ENCODE measurements at regions not wholly inside any gene's neighbourhood (a gene's known extent, or its start where the extent isn't known, plus 50 kb on each side); places are given as distances from the start of the nearest gene placed in this dataset.
"Not testable (repeated sequence)": the region's sequence is repeated elsewhere in the genome, so short reads cannot be mapped to it uniquely, and the experiment has no call there.

DNA sequence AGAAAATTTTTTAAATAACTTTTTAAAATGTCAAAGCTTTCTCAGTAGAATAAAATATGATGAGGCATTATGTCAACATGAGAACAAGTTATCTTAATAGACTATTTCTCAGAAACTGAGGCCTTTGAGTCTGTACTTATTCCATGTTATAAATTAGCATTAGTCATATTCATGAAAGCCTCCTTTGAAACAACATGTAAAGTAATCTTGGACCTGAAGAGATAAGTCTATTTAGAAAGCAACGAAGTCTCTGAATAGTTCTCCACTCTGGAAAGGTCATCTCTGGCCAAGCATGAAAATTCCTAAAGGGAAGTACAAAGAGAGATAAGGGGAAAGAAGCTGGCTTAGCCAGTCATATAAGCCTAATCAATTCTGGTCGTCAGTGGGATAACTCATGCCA is 150.8 kb downstream of the CYB561 start:
- Histone ChIP-seq H3K36me3 (ENCODE audit: control insufficient read depth in 4 of 4, insufficient read depth in 4 of 4, low read length in 4 of 4) (peaks cover 2 to 12% (median 4%) of the 10 kb centered on the region in 4 donors), H3K4me3 (no peak overlapping the region), H3K9me3 (ENCODE audit: control insufficient read depth in 4 of 4, insufficient read depth in 3 of 4, low read length in 3 of 4) (peaks cover 0 to 10% (median 8%) of the 10 kb centered on the region in 4 donors), H3K4me1 (ENCODE audit: control insufficient read depth in 5 of 5, insufficient read depth in 5 of 5, low read length in 5 of 5) (peaks cover 0 to 26% (median 0%) of the 10 kb centered on the region in 5 donors), H3K27me3 (ENCODE audit: control insufficient read depth in 3 of 3, insufficient read depth in 3 of 3, low read length in 2 of 3) (no peaks in the 10 kb centered on the region), H3K27ac (ENCODE audit: low read depth in 1 of 2, low read length in 1 of 2) (no peak overlapping the region), H3K9ac (ENCODE audit: insufficient read depth in 1 of 2, low read length in 2 of 2) (no peak overlapping the region)
- ATAC-seq (ENCODE audit: insufficient read depth, low FRiP score) (no peak), DNase-seq (no peak)
- 66 to 83% methylated on average over 2 of the region's 2 CpGs for WGBS, 2 donors
- no peak for TF ChIP-seq CTCF (IDR thresholded peaks at IDR 0.05; ENCODE audit: control extremely low read depth, extremely low read depth)

GRCh38 chr17:63295839-63296590 is 150.1 kb downstream of the CYB561 start:
- H3K27ac ChIP-seq (ENCODE audit: low read depth in 1 of 2, low read length in 1 of 2): no peak overlapping the region
- no peak overlapping the region for H3K9ac ChIP-seq (ENCODE audit: insufficient read depth in 1 of 2, low read length in 2 of 2)
- H3K9me3 ChIP-seq (ENCODE audit: control insufficient read depth in 4 of 4, insufficient read depth in 3 of 4, low read length in 3 of 4): peaks cover 0 to 10% (median 8%) of the 10 kb centered on the region in 4 donors
- H3K4me1 ChIP-seq (ENCODE audit: control insufficient read depth in 5 of 5, insufficient read depth in 5 of 5, low read length in 5 of 5): peaks cover 0 to 22% (median 0%) of the 10 kb centered on the region in 5 donors
- TF ChIP-seq CTCF (IDR thresholded peaks at IDR 0.05; ENCODE audit: control extremely low read depth, extremely low read depth): no peak
- ATAC-seq (ENCODE audit: insufficient read depth, low FRiP score) (no peak), DNase-seq (no peak)
- no peak overlapping the region for H3K4me3 ChIP-seq
- no peaks in the 10 kb centered on the region for H3K27me3 ChIP-seq (ENCODE audit: control insufficient read depth in 3 of 3, insufficient read depth in 3 of 3, low read length in 2 of 3)
- 84 to 96% methylated on average over 1 of the region's 1 CpG for WGBS, 2 donors
- peaks cover 2 to 12% (median 4%) of the 10 kb centered on the region in 4 donors for H3K36me3 ChIP-seq (ENCODE audit: control insufficient read depth in 4 of 4, insufficient read depth in 4 of 4, low read length in 4 of 4)

DNA sequence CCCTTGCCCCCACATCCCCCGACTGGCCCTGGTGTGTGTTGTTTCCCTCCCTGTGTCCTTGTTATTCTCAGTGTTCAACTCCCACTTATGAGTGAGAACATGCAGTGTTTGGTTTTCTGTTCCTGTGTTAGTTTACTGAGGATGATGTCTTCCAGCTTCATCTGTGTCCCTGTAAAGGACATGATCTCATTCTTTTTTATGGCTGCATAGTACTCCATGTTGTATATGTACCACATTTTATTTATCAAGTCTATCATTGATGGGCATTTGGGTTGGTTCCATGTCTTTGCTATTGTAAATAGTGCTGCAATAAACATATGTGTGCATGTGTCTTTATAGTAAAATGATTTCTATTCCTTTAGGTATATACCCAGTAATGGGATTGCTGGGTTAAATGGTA is 147.2 kb downstream of the CYB561 start:
- H3K9ac ChIP-seq (ENCODE audit: insufficient read depth in 1 of 2, low read length in 2 of 2); H3K4me1 ChIP-seq (ENCODE audit: control insufficient read depth in 5 of 5, insufficient read depth in 5 of 5, low read length in 5 of 5); H3K4me3 ChIP-seq; H3K27ac ChIP-seq (ENCODE audit: low read depth in 1 of 2, low read length in 1 of 2); DNase-seq; H3K9me3 ChIP-seq (ENCODE audit: control insufficient read depth in 4 of 4, insufficient read depth in 3 of 4, low read length in 3 of 4); ATAC-seq (ENCODE audit: insufficient read depth, low FRiP score); H3K27me3 ChIP-seq (ENCODE audit: control insufficient read depth in 3 of 3, insufficient read depth in 3 of 3, low read length in 2 of 3): not testable (repeated sequence)
- H3K36me3 ChIP-seq (ENCODE audit: control insufficient read depth in 4 of 4, insufficient read depth in 4 of 4, low read length in 4 of 4): peaks cover 0 to 12% (median 4%) of the 10 kb centered on the region in 4 donors
- WGBS, 2 donors: 100% methylated on average over 1 of the region's 1 CpG

- no peak overlapping the region for H3K9ac ChIP-seq (ENCODE audit: insufficient read depth in 1 of 2, low read length in 2 of 2)
- DNase-seq: no peak
- H3K9me3 ChIP-seq (ENCODE audit: control insufficient read depth in 4 of 4, insufficient read depth in 3 of 4, low read length in 3 of 4): no peaks in the 10 kb centered on the region
- no peaks in the 10 kb centered on the region for H3K27me3 ChIP-seq (ENCODE audit: control insufficient read depth in 3 of 3, insufficient read depth in 3 of 3, low read length in 2 of 3)
- H3K4me3 ChIP-seq: no peak overlapping the region
- WGBS, 2 donors: 97 to 98% methylated on average over 15 of the region's 15 CpGs
- H3K36me3 ChIP-seq (ENCODE audit: control insufficient read depth in 4 of 4, insufficient read depth in 4 of 4, low read length in 4 of 4): no peaks in the 10 kb centered on the region
- no peak for TF ChIP-seq CTCF (IDR thresholded peaks at IDR 0.05; ENCODE audit: control extremely low read depth, extremely low read depth)
- no peak for ATAC-seq (ENCODE audit: insufficient read depth, low FRiP score)
- peaks cover 0 to 9% (median 0%) of the 10 kb centered on the region in 5 donors for H3K4me1 ChIP-seq (ENCODE audit: control insufficient read depth in 5 of 5, insufficient read depth in 5 of 5, low read length in 5 of 5)
- H3K27ac ChIP-seq (ENCODE audit: low read depth in 1 of 2, low read length in 1 of 2): no peak overlapping the region
Measured at GRCh38 chr17:63304704-63305261, 141.3 kb downstream of the CYB561 start.
